ENCODE measurements at regions not wholly inside any gene's neighbourhood (a gene's known extent, or its start where the extent isn't known, plus 50 kb on each side); places are given as distances from the start of the nearest gene placed in this dataset.

DNA sequence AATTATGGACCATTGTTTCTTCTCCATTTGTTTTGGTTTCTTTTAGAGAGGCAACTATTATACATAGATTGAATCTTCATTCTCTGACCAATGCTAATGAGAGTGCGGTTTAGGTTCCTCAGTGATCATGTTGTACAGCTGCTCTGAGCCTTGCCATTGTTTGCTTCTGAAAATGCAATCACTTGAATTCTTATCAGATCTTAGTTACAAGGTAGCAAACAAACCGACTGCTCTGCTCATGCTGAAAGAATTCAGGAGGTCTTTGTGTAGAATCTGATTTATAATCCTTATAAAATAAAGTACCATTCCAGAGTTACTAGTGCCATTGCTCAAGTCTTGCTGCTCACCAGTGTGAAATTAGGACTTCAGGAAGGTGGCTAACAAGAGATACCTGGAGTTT is 569.1 kb upstream of the ID4 start:
- DNase-seq (ENCODE audit: low read depth): no peak

DNA sequence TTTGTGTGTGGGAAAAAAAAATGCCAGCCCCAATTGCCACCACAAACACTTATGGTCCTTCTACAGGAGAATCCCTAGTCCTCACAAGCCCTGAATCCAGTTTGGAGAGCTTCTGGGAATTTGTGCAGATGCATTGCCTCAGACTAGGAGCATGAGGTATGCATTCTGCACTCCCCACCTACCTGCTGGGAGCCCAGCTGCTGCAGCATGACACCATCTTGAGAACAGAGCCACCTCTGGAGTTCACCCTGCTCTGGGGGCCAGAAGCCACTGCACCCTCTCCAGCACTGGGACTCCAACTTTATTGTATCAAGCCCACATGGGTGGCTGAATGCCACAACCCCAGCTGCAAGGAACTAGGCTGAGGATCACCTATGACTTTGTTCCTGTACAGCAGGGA is 568.5 kb upstream of the ID4 start:
- DNase-seq (ENCODE audit: low read depth): no peak

DNA sequence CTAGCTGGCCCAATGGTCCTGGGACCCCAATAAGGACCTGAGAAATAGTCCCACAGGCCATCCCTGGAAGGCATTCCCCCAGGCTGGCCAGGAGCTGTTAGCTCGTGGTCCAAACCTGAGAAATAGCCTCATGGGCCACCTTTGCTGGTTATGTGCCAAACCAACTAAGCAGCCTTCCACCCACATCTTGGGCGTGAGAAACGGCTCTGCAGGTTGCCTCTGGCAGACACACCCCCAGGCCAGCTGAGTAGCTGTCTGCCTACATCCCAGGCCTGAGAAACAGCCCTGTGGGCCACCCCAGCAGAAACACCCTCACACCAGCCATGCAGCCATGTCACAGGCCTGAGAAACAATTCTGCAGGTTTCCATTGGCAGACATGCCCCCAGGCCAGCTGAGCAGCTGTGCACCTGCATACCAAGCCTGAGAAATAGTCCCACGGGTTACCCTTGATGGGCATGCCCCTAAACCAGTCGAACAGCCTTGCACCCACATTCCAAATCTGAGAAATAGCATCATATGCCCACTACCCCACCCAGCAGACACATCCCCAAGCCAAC is 567.8 kb upstream of the ID4 start:
- no peak for DNase-seq (ENCODE audit: low read depth)

DNA sequence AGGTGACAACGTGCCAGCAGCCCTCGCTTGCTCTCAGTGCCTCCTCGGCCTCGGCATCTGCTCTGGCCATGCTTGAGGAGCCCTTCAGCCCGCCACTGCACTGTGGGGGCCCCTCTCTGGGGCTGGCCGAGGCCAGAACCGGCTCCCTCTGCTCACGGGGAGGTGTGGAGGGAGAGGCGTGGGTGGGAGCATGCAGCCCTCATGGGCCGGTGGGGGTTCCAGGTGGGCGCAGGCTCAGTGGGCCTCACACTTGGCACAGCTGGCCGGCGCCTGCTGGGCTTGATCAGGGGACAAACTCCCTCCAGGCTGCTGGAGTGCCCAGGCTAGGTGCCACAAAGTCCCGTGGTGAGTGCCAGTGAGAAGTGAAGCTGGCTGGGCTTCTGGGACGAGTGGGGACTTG is 566.6 kb upstream of the ID4 start:
- no peak for DNase-seq (ENCODE audit: low read depth)

DNA sequence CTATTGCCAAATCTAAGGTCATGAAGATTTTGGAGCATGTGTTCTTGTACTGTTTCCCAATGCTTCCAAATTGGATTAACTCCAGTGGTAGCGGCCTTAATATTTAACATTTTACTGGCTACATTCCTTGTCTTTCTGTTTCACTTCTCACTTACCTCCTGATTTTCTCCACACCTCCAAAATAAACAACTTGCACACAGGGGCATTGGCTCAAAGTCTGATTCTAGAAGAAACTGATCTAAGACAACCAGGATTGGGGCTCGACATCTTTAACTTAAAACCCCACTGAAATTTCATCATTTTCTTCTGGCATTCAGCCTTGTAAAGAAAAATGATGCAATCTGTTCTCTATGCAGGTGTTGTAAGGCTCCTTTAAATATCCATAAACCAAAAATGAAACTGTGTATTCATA is 557.9 kb upstream of the ID4 start:
- DNase-seq (ENCODE audit: low read depth): no peak

DNA sequence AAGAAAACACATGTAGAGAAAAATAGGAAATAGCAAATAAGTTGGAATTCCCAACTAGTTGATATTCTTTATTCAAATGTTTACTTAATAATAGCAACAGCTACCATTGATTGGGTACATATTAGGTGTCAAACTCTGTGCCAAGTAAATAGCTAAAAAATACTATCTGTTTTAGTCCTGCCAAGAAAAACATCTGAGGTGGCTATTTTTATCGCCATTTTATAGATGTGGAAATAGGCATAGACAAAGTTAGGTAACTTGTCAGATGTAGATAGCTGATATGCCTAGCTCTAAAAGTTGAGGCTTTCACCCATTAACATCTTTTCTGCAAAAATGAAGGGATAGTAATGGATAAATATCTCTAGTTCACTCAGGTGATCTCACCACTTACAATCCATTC is 549.2 kb upstream of the ID4 start:
- no peak for DNase-seq (ENCODE audit: low read depth)

DNA sequence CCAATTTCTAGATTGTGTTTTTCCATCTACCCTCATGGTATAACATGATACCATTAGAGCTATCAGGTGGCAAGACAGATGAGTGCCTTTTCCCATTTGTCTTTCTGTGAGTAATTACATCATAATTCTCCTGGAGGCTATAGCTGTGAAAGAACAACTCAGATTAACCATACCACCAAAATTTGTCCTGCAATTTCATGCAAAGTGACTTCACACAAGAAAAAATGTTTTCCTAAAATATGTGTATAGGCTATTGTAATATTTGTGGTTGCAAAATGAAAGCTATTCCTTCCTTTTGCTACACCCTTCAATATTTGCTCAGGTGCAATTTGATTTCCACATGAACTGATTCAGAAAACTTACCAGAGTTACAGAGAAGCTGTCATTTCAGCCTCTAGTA is 547.7 kb upstream of the ID4 start:
- DNase-seq (ENCODE audit: low read depth): no peak

DNA sequence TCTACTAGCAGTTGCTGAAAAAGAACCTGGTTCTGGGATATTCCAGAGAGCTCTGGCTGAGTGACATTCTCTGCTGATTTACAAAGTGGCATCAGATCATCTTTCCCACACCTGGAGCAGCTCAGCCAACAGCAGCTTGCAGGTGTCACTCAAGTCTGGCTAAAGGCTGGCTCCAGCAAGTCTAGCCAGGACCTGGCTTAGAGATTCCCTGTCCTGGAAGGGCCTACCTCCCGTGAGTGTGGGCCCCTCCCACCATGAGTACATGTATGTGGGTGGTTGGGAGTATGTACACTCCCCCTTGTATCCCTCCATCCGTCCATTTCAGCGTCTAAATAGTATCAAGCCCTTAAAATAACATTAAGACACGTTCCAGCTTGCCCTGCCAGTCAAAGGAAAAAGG is 539.3 kb upstream of the ID4 start:
- no peak for DNase-seq (ENCODE audit: low read depth)

DNA sequence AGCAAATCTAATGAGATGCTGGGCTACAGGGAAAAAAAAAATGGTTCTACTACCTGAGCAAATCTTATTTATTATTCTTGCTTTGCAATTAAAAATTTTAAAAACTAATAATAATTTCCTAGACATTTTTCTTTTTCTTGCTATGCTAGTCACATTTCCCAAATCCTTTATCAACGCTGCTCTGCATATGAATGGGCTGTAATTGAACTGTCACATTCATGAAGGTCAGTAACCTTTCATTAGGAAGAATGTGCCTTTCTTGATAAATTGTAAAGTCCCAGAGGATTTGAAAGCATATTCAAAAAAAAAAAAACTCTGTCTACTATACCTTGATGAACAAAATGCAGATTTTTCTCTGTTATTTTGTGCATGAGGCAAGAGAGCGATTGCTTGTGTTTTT is 538.7 kb upstream of the ID4 start:
- no peak for DNase-seq (ENCODE audit: low read depth)

DNA sequence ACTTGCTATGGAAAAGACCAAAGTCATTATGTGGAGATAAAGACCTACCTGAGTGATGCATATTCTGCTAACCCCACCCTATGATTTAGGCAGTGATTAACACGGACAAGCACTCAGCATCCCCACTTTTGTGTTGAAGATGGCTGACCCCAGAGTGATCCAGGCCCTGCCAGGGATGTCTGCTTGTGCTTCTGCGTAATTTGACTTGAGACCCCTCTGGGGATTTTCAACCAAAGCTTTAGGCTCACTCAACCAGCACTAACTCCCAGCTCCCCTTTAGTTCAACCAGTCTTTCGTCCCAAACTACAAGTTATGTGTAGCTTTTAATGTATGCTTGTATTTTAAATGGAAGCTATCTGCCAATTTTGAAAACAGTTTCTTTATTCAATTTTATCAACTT is 538.0 kb upstream of the ID4 start:
- no peak for DNase-seq (ENCODE audit: low read depth)

DNA sequence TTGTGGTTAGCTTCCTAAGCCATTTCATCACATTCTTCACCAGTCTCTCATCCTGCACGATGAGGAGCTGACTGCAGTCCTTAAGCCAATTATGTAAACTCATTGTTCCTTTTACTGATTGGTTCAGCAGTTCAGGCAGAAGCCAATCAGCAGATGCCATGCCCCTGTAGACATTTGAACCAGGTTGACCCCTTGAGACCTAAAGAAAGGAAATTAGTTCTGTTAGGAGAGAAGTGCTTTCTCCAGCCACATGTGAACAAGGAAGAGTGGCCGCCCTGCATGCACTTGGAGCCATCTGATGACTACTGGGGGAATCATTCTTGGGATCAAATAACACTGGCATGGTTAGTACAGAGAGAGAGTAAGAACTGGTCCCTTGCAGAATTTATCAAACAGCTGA is 535.2 kb upstream of the ID4 start:
- no peak for DNase-seq (ENCODE audit: low read depth)

DNA sequence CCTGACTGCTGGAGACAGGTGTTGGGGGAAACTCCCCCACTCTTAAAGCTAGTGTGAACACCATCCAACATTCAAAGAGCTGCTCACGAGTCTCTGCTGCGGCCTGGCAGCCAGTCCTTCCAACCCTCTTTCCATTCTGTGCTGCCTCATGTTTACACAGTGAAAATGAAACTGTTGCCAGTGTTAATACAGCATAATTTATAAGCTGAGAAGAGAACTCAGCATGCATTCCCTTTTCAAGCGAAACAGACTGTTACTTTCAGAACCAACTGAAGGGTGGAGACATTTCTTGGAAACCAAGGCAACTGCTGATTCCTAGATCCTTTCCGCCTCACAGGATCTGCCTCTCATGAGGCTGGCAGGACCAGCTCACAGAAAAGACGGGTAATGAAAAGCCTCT is 533.8 kb upstream of the ID4 start:
- DNase-seq (ENCODE audit: low read depth): no peak

DNA sequence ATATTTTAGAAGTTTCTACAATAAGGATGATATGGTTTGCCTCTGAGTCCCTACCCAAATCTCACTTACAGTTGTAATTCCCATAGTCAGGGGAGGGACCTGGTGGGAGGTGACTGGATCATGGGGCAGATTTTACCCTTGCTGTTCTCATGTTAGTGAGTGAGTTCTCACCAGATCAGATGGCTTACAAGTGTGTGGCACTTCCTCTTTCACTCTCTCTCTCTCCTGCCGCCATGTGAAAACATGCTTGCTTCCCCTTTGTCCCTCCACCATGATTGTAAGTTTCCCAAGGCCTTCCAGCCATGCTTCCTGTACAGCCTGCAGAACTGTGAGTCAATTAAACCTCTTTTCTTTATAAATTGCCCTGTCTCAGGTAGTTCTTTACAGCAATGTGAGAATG is 527.5 kb upstream of the ID4 start:
- no peak for DNase-seq (ENCODE audit: low read depth)

DNA sequence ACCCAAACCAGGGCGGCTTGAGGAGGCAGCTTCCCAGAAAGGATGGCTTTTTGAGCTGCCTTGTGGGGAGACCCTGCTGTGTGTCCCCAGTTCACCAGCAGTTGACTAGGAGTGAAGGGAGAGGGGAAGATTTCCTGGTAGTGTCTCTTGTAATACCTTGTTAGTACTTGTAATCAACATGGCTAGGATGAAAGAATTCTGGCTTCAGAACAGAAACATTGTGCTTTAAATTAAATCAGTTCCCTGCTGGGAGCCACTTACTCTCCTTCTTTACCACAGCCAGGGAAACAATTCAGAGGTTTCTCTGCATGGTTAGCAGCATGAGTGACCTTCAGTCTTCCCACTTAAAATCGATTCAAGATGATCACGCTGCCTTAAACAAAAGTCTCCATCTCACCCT is 525.4 kb upstream of the ID4 start:
- DNase-seq (ENCODE audit: low read depth): no peak

DNA sequence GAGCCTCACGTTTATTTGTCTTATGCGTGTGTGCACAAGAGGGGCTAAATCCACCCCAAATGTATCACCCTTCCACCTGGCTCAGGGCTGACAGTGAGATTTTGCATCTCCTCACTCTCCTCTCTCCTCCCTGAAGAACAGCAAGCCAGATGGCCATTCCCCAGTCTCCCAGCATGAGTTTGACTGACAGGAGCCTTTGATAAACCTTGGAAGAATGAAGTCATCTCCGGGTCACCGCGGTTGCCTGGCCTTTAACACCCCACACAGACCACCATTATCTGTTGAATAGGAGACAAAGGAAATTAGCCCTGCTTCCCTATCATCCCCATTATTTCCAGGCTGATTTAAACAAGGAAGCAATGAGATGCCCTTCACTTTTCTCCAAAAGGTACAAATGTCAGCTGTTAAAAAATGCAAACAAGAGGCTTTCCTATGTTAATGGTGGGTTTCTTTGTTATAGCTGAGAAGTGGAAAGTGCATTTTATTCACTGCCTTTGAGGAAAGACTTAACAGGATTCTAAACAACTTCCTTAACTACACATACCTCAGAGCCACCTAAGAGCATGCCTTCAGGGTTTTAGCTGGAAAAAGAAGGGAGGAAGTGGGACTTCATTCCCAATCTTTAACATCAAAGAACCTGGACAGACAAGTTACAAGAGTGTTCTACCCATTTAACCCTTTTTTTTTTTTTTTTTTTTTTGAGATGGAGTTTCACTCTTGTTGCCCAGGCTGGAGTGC is 524.8 kb upstream of the ID4 start:
- no peak for DNase-seq (ENCODE audit: low read depth)

DNA sequence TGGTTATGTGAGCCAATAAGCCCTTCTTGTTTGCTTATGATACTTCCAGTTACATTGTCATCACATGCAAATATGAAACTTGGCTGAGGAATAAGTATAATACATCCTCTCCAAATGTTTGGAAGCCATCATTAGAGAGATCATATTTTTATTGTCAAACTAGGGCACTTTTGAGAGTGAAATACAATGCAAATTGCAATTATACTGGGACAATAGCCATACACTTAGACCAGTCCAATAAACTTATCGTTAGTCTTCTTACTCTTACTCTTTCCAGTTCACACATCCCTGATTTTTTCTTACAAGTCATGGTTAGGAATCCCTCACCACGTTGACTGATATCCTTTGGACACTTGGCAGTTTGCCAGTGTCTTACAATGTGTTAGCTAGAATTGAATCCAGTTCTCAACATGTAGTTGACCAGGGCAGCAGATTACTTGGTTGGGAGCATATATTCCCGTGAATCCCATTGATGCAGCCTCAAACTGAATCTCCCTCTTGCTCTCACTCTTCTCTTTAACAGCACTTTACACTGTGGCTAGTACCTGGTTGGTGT is 519.7 kb upstream of the ID4 start:
- no peak for DNase-seq (ENCODE audit: low read depth)

DNA sequence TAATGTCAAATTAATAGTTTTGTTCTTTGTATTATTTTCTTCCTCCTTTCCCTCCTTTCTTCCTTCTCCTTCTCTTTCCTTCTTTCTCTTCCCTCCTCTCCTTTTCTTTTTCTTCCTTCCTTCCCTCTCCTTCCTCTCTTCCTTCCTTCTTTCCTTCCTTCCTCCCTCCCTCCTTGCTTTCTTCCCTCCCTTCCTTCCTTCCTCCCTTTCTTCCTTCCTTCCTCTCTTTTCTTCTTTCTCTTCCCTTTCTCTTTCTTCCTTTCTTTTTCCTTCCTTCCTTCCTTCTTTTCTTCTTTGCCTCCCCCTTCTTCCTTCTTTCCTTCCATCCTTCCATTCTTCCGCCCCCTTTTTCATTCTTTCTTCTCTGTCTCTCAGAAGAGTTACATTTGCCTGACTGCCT is 518.2 kb upstream of the ID4 start:
- no peak for DNase-seq (ENCODE audit: low read depth)

DNA sequence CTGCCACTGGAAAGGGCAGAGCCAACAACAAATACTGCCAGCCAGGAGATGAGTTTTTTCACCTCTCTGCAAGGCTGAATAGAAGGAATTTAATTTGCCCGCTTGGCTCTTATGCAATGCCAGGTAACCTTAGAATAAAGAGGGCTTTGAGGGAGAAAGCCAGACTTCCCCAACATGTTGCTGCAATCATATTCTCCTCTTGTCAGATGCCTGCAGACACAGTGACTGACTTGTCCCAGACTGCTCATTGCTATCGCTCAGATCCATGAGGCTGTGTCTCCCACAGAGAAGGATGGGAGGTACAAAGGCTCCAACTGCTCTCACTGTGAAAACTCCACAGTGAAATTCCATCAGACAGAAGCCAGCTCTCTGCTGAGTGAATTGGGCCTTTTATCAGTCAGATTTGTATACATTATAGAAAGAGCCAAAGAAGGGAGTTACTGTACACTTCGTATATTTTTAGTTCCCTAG is 517.0 kb upstream of the ID4 start:
- no peak for DNase-seq (ENCODE audit: low read depth)

DNA sequence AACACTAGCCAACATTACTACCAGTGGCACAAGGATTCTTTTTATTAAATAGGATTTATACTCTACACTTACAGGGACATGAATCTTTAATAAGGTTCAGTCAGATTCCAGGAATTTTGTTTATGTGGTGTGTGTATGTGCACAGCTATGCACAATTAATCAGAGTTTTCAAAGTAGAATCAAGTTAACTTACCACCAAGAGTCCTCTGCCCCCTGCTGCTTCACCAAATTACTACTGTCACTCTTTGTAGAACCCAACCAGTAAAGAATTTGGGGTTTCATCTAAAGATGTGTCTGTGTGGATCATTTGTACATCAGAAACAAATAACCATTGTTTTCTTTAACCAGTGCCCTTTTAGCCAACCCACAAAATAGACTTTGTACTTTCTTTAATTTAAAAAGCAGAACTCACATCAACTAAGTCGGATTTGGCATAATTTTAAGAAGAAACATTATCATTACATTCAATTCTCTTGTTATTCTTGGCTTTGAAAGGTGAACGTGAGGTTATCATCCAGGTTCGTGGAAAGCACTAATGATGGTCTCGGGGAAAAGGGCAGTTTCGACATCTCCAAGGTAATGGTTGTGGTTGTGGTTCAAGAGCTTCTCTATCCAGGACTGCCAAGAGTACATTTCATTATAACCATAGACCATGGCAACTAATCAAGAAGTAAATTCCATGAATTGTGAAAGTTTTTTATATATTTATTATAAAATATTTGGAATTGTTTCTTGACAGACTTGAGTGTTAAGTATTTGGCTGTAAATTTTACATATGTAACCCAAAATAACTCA is 514.3 kb upstream of the ID4 start:
- DNase-seq (ENCODE audit: low read depth): peak; percentile 49

DNA sequence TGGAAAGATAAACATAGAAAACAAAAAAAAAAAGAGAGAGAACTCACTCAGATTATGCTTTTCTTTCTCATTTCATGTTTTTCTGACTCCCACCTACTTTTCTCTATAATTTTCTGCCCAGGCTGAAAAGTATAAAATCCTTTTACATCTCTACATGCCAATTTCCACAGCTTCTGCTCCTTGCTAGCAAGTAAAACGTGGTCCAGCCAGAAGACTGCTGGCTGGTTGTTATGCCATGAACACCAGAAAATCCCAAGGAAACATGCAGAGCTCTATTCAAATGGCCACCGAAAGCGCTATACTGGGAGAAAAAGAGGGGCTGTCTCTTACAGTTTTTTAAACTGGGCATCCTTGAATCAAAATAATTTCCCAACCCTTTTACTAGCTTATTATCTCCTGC is 512.8 kb upstream of the ID4 start:
- DNase-seq (ENCODE audit: low read depth): no peak

DNA sequence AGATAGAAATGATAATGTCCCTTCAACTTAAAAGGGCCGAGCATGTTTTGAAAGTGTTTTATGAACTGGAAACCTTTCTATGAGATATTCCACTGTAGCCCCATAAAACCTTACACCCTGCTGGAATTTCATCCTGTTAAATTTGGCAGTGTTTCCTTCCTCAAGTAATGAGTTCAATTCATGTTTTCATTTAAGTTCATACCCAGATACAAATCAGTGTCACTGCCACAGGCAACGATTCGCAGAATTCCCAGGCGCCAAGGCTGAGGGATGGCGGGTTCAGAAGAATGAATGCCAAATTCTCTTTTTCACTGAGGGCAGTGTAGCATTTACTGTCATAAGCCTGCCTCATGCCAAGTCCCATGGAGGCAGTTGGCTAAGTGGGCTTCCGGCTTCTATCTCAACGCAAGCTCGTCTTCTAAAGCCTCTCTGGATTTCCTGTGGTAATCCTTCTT is 511.8 kb upstream of the ID4 start:
- DNase-seq (ENCODE audit: low read depth): no peak

DNA sequence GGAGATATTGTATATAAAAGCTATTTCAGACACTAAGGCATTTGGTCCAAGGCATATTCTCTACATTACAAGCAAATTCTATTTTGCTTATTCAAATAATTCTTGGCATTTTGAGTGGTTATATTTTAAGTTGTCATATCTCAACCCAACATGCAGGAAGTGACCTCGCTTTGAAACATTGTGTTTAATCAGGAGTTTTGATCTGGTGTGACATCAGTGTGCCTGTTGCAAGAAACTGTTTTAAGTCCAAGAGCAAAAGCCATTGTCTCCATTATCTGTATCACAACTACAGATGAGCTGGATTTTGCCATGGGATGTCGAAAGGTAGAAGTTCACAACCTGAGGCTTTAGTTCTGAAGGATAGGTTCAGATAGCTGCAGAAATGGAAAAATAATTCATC is 509.9 kb upstream of the ID4 start:
- DNase-seq (ENCODE audit: low read depth): peak; percentile 36

DNA sequence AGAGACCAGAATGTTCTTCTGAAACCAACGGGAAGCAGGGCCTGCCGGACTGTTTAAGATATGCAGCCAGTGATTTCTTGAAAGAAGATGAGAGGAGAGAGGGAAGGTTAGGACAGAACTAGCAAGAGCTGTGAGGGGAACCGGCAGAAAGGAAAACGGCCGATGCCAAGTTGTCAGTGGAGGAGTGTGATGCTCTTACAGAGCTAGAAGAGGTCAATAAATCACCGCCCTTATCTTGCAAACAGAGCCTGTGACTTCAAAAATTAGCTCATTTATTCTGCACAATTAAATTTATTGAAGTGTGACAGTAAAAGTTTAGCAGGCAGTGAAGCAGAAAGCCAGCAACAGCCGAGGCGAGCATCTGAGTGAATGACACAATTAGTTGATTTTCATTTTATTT is 509.5 kb upstream of the ID4 start:
- DNase-seq (ENCODE audit: low read depth): no peak
